ENCODE measurements at regions not wholly inside any gene's neighbourhood (a gene's known extent, or its start where the extent isn't known, plus 50 kb on each side); places are given as distances from the start of the nearest gene placed in this dataset.
"Not testable (repeated sequence)": the region's sequence is repeated elsewhere in the genome, so short reads cannot be mapped to it uniquely, and the experiment has no call there.

DNA sequence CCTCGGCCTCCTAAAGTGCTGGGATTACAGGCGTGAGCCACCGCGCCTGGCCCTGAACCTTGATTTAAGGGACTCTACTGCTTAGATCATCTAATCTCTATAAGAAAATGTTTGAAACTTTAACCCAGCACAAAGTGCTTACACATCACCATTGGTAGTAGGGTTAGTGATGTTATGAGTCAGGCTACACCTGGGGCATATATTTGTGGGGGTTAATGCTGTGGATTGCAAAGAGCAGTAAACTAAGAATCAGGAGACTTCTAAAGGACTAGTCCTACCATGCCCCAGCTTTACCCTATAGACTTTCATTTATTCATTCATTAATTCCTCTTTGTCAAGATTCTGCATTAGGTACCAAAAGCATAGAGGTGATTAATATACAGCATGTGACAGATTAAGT lies 880.5 kb downstream of the TTLL7 start:
- no peak for DNase-seq

DNA sequence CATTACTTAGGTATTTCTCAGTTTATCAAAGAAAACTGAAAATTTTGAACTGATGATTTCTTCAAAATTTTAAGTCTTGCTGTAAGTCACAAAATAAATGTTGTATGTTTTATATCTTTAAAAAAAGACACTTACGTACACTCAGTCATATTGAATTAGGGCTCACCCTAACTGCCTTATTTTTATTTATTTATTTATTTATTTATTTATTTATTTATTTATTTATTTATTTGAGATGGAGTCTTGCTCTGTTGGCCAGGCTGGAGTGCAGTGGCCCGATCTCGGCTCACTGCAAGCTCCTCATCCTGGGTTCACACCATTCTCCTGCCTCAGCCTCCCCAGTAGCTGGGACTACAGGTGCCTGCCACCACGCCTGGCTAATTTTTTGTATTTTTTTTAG lies 881.9 kb downstream of the TTLL7 start:
- not testable (repeated sequence) for DNase-seq

DNA sequence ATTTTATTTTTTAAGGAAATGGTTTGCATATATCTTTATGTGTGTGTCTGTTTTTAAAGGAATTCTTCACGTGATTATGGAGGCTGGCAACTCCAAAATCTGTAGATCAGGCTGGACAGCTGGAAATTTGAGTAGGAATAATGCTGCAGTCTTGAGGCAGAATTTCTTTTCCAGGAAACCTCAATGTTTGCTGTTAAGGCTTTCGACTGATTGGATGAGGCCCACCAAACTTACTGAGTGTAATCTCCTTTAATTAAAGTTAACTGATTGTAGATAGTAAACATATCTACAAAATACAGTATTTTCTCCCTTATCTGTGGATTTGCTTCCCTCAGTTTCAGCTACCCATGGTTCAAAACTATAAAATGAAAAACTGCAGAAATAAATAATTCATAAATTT lies 883.1 kb downstream of the TTLL7 start:
- no peak for DNase-seq

DNA sequence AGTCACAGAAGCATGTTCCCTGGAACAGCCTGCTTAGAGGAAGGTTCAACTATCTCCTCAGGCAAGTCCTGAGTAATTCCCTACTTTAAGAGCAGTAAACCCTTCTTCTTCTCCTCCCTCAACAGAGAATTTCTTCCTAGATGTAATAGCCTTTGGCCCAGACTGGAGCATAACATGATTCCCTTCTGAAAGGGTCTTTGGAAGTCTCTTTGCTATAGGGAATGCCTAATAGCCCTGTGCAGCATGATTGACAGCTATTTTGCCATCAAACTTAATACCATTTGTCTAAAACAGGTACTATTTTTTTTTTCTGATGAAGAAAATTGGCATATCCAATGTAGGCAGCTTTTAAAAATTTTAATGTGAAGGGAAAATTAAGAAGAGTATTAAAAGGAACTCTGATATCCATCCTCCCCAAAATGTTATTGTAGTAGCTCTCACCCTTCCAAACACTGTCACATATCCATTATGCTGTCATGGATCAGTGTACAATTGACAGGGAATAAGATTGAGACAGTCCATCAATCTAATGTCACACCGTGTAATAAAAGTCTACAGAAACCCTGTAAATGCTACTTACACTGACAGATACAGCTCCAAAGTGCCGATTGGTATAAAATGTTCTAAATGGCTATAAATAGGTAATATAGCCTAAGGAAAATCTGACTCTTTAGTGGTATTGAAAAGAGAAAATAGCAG lies 884.6 kb downstream of the TTLL7 start:
- no peak for DNase-seq

DNA sequence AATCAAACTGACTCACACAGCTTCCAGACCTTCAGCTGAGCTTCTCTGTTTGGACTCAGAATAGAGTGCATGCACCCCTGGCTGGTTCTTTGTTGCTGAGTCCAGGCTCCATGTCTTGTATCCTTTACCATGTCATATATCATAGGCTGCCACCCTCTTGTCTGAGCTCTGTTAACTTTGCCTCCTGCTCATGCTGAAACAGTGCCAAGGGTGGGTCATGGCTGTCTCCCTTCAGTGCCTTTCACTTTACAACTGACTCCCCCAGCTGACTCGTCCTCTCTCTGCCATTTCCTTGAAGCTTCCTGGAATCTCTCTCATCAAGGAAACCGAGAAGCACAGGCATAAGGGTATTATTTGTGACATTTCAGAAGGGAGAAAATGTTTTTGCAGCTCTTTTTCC lies 885.3 kb downstream of the TTLL7 start:
- DNase-seq = no peak

DNA sequence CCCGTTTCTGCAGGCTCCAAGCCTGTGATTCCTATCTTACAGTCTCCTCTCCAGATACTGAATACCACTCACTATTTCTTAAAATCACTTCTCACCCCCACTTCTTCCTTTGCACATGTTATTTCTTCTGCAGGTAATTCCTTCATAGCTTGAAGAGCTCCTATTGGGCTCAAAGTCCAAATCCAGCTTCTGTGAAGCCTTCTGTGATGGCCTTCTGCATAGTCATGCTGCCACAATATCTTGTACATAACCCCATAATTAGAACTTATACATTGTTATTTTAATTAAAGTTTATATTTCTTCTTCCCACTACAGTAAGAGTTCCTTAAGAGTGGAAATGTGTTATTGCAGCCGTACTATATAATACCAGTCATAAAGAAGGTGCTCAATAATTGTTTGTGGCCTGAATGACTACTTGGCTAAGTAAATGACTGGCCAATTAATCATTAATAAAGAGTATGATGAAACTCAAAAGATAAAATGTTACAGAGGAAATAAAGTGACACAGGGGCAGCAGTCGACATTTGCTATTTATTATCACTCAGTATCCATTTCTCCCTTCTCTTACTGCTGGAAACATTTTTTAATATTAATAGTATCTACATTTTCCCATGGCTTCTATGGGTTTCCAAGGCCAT lies 886.6 kb downstream of the TTLL7 start:
- DNase-seq = no peak

DNA sequence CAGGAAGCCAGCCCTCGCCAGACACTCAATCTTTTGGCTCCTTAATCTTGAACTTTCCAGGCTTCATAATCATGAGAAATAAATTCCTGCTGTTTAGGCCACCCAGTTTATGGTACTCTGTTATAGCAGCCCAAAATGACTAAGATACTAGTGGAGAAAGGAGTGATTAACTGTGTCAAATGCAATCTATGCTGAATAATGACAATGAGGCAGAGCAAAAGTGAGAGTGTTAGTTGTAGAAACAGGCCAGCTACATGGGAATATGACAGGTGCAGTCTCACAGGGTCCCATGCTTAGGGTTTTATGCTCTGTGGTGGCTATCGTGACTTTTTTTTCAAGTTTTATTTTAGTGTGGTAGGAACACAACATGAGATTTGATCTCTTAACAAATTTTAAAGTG lies 888.8 kb downstream of the TTLL7 start:
- no peak for DNase-seq

DNA sequence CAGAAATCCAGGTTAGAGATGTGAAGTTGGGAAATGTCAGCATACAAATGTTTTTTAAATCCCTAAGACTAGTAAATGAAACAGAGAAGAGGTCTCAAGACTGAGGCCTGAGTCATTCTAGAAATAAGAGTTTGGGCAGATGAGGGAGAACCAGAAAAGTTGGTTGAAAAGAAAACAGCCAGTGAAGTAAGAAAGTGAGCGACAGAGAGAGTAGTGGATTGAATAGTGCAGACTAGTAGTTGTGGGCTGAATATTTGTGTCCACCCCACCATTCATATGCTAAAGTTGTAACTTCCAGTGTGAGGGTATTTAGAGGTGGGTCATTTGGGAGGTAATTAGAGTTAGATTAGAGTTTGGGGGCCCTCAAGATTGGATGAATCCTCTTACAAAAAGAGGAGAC lies 889.2 kb downstream of the TTLL7 start:
- DNase-seq = no peak

DNA sequence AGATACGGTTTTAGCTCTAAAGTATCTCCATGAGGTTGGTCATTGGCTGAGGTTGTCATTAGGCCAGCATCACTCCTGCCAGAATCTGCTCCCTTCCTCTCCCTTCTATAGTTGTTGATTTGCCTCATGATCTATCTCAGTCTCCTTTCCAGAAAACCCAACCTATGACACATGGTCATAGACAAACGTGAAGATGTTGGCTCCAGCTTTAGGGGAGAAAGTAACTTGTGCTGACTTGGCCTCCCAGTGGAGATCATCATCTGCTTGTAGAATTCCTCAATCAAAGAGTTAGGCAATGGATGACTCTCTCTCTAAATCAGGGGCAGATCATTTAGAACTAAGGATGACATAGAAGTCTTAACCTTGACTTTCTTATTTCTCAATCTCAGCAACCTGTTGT lies 894.4 kb downstream of the TTLL7 start:
- no peak for DNase-seq

DNA sequence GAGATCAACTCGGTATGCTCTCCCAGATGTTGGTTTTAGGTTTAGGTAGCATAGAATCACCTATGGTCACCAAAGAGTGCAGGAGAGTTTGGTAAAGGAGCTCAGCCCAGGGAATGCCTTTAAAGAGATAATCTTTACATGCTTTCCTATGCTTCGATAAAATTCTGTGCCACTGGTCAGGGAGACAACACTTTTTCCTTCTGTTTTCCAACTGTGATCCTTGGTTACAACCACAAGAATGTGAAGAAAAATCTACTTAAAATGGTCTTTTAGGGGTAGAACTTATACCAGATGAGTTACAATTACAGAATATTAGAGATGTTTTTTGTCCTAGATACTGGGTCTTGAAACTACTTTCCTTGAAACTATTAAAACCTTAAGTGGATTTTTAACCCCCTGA lies 895.6 kb downstream of the TTLL7 start:
- DNase-seq = no peak

DNA sequence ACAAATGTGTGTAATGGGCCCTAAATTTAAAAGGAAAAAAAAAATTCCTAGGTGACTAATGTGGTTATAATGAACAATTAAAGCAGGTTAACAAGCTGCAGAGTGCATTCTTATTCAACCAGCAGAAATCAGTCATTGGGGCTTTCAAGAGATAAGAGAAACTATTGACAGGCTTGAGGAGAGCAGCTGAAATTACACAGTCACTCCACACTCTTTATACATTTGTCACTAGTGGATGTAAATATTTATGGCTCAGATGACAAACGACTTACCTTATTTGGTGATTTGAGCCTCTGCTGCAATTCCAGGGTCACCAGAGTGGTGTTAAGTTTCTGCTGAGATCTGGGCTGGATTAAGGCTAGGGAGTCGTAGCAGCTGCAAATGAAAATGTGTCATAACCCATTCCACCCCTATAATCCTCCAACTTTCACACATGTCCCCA lies 896.3 kb downstream of the TTLL7 start:
- no peak for DNase-seq

DNA sequence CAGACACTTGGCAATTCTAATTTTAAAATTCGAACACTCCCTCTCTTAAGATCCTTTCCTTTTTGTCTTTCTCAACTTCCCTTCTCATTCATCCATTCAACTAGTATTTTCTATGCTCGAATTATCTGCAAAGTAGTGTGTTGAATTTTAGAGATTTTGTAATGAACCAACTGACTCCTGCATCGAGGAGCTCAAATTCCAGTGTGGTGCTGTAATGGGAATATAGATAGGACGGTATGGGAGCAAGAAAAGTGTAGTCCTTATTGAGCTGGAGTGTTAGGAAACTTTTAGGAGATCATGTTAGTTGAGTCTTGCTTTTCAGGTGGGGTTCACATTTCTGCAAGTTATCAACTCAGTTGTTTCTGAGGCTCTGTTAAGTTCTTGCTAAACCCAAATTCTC lies 897.5 kb downstream of the TTLL7 start:
- DNase-seq = no peak

DNA sequence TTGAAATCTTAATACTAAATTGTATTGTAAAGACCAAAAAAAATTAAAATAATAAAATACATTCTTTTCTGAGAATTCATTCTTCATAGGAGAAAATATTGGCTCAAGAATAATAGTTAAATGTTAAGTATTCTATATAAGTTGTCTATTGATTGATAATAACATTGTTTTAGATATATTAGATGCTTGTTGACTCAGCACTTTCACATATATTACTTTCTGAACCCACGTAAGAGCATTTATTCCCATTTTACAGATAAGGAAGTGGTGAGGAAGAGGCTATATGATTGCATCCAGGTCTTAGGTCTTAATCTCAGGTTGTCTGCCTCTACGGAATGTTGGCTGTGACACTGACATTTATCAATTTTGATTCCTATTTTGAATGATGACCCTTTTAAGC lies 898.8 kb downstream of the TTLL7 start:
- no peak for DNase-seq

DNA sequence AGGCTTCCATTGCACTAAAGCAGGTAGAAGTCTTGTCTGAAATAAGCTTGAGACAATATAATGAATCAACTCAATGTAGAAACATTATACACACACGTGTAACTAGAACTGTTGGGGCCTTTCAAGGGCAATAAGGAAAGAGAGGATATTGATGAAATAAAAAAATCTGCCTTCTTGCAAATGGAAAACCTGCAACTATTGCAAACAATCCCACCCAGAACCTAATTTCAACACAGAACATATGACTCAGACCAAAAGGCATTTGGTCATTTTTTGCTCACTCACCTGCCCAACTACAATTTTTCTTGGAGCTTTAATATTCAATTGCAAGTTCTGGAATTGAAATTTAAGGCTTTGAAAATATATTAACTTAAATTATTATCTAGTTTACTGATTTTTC lies 900.1 kb downstream of the TTLL7 start:
- DNase-seq = no peak

DNA sequence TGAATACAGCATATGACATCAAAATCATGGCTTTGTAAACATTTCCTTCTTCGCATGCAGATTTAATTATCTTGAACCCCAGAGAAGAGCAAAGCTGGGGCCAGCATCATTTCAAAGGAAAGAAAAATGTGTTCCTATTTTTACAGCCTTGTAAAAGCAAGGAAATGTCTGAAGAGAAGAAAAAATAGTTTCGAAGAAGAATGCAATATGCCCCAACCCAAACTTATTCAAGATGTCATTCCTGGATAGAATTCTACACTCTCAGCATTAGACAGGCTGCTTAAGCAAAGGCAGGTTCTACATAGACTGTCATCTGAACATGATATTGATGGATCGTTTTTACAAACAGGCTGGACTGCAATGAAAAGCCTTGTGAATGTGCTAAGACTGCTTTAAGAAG lies 900.8 kb downstream of the TTLL7 start:
- DNase-seq = no peak

DNA sequence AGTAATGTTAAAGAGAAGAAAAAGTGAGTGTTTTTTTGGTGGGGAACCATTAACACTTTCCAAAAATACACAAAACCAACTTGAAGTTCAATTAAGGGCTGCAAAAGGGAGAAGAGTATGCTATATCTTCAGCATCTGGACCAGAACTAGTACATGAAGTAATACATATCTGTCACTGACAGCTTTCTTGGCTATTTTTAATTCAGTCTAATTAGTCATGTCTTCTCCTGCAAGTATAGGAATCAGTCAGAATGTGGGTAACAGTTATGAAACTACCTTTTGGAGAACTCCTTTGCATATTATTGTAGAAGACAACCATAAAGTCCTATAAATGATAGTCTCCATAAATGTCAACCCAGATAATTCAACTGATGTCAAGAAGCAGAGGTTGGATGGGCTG lies 901.2 kb downstream of the TTLL7 start:
- DNase-seq = no peak

DNA sequence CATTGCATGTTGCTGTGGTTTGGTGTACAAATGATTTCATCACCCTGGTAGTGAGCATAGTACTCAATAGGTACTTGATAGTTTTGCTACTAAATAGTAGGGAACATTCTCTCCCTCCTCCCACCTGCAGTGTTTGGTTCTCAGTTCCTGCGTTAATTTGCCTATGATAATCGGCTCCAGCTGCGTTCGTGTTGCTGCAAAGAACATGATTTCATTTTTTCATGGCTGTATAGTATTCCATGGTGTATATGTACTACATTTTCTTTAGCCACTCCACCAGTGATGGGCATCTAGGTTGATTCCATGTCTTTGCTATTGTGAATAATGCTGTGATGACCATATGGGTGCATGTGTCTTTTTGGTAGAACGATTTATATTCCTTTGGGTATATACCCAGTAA lies 903.4 kb downstream of the TTLL7 start:
- no peak for DNase-seq

DNA sequence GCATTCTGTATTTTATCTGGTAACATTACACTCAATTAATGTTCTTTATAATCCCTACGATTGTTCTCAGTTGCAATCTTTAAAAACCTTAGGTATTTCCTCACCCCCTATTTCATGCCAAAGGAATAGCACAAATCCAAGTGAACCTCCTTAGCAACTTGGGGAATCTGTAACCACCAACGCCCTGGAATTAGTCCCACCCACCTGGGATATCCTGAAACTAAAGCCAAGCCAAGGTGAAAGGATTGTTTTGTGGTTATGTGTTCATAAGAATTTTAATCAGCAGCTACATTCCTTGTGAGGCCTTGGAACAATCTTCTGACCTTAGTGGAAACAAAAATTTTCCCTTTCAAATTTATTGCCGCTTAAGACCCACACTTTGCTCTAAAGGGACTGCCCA lies 908.7 kb downstream of the TTLL7 start:
- DNase-seq = no peak

DNA sequence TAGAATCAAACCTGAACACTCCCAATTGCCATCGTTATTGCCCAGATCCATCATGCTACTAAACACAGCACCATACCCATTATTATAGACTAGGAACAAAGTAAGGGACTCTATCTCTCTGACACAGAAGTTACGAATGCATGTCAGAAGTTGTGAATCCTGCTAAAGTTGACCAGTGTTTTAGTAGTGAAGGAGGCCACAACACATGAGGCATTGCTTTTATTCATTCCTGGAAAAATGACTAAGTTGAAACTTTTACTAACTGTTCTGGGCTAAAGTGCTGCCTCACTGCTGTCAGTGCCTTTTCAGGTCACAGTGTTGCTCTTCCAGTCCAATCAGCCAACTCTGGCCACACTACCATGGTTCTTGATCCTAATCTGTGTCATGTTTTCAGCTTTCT lies 911.1 kb downstream of the TTLL7 start:
- DNase-seq = no peak

DNA sequence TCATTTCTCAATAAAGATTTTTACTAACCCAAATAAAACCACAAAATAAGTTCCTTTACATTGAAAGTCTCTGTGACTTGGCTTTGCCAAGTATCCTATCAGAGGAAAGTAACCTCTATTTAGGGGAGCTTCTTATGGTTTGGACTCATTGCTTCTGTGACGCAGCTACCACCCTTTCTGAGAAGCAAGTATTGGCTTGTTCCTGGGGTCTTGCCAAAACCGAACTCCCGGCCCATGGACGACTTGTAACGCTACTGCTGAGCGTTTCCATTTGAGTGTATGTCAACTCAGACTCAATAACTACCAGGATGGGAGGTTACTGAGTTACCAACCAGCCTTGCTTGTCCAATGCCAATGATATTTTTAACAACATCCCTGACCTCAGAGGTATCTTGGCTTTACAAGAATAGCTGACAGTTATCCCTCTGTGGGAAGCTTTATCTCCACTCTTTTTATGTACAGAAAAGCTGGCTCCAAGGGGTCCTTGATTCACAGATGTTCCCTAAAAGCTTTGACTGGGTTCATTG lies 911.9 kb downstream of the TTLL7 start:
- DNase-seq = no peak

DNA sequence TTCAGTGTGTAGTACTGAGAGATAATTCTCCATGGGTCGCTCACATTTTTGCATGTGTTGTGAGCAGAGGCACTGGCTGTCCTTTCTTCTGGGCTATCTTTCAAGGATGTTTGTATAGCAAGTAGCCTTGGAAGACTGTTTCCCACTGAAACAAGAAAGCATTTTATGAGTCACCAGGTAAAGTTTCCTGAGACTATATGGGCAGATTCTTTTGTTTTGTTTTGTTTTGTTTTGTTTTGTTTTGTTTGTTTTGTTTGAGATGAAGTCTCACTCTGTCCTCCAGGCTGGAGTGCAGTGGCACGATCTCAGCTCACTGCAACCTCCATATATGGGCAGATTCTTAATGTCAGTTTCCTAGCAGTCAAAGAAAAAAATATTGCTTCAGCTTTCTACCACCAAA lies 912.6 kb downstream of the TTLL7 start:
- DNase-seq = no peak

DNA sequence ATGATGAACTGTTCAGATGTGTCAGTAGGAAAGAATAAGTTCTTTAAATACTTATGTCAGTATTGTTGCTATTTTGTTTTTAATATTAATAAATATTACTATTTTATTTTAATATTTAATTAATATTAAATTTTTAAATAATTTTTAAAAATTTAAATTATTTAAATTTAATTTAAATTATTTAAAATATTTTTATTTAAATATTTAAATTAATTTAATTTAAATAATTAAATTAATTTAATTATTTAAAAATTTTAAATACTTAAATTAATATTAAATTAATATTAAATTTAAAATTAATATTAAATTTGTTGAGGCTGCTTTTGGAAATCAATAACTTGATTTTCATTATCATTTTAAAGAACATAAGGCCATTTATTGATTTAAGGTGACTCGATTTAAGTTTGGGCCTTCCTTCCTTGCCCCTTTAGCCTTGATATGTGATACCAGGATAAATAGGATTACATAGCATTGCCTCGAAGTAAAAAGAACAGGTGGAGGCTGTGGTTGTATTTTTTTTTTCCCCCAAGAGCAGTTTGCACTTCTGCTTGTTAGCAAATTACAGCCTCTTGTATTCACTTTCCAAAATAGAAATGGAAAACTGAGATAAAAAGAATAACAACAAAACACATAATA lies 915.2 kb downstream of the TTLL7 start:
- DNase-seq = no peak

DNA sequence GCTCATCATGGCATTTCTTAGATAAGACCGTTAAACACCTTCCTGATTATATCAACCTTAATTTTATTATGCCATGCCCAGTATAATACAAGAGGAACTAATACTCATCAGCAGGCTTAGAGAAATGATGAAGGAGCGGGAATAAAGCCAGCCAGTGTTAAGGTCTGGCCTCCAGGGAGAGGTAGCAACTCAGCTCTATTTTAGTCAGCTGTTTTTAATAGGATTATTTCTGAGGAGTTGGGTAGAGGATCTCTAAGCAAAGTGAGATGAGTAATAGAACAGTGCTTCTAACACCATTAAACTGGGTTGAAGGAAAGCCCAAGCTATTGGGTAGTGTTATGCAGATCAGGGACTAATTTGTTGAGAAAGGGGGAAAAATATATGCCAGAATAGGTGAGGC lies 921.5 kb downstream of the TTLL7 start:
- DNase-seq = no peak

DNA sequence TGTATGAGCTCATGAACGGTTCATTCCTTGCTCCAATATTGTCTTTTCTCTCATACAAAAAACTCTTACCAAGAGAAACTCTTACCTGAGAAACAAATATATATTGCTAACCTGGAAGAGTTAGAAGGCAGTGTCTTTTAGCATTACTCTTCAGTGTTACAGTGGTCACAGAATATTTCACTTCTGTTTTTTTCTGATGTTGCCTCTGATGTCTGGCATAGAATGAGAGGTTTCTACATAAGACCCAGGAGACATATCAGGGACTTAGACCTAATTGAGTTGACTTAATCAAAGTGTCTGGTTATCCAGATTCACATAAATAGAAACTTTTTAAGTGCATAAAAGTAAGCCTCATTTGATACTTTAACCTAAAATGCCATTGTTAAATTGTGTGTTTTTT lies 923.8 kb downstream of the TTLL7 start:
- no peak for DNase-seq
